GM12891 (cell line): ENCODE measurements at regions not wholly inside any gene's neighbourhood (a gene's known extent, or its start where the extent isn't known, plus 50 kb on each side); places are given as distances from the start of the nearest gene placed in this dataset.
"Not testable (repeated sequence)": the region's sequence is repeated elsewhere in the genome, so short reads cannot be mapped to it uniquely, and the experiment has no call there.

Source experiments
- DNase-seq: peaks from one replicate; pipeline ENCODE4 v3.0.0; 2011; ENCODE audit warnings: low spot score; ENCODE audit not compliant: insufficient read length
- FAIRE-seq: peaks from 2 replicates; lab custom pipeline; 2011; peaks lifted over from hg19 to GRCh38; lab: Jason Lieb, UNC
- PAX5 ChIP-seq: IDR thresholded peaks from 2 replicates; pipeline ENCODE4 v1.6.1; 2011; ENCODE audit warnings: low read length, moderate library complexity, mild to moderate bottlenecking; ENCODE audit not compliant: insufficient read depth, severe bottlenecking
- POLR2A ChIP-seq: IDR thresholded peaks from 2 replicates; pipeline ENCODE4 v1.6.1; 2011; ENCODE audit warnings: low read depth, low read length, control low read depth
- POLR2AphosphoS5 ChIP-seq: IDR thresholded peaks from 2 replicates; pipeline ENCODE4 v1.6.1; 2011; ENCODE audit warnings: low read depth, low read length, control low read depth
- POU2F2 ChIP-seq: IDR thresholded peaks from 2 replicates; pipeline ENCODE4 v1.6.1; 2011; ENCODE audit warnings: low read depth, mild to moderate bottlenecking, control low read depth, low read length, moderate library complexity
- SPI1 ChIP-seq: IDR thresholded peaks from 2 replicates; pipeline ENCODE4 v1.6.1; 2011; ENCODE audit warnings: low read depth, low read length, control low read depth
- TAF1 ChIP-seq: IDR thresholded peaks from 2 replicates; pipeline ENCODE4 v1.6.1; 2011; ENCODE audit warnings: low read depth, low read length, control low read depth

- FAIRE-seq = no peak
- TF ChIP-seq TAF1 = no peak
- no peak for TF ChIP-seq POU2F2
- TF ChIP-seq SPI1 = no peak
- TF ChIP-seq PAX5 = no peak
- no peak for TF ChIP-seq POLR2AphosphoS5
- no peak for TF ChIP-seq POLR2A
Measured at GRCh38 chr3:77707281-77707680, 667.4 kb downstream of the ROBO2 start.

DNA sequence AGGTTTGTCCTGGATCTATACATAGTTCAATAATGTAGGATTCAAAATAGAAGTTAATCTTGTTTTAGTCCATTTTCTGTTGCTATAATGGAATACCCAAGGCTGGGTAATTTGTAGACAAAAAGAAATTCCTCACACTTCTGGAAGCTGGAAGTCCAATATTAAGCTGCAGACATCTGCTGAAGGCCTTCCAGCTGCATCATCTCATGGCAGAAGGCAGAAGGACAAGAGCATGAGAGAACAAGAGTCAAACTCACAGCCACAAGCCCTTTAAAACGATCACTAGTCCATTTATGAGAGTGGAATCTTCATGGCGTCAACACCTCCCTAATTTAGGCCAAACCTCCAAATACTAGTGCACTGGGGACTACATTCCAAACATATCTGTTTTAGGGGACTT is 669.3 kb downstream of the ROBO2 start:
- DNase-seq (no peak), FAIRE-seq (no peak)
- no peak for TF ChIP-seq POLR2AphosphoS5
- TF ChIP-seq TAF1 = no peak
- no peak for TF ChIP-seq SPI1
- TF ChIP-seq POU2F2 = no peak

More at GRCh38 chr3:77707281-77707680, 667.4 kb downstream of the ROBO2 start:
- DNase-seq = no peak

GRCh38 chr3:77718311-77718710 is 678.4 kb downstream of the ROBO2 start:
- no peak for TF ChIP-seq POLR2AphosphoS5
- no peak for TF ChIP-seq TAF1
- no peak for TF ChIP-seq PAX5
- TF ChIP-seq SPI1 = no peak
- no peak for TF ChIP-seq POU2F2
- TF ChIP-seq POLR2A = no peak
- no peak for DNase-seq
- FAIRE-seq = no peak

- DNase-seq (no peak), FAIRE-seq (no peak)
- TF ChIP-seq POLR2AphosphoS5 (no peak), POU2F2 (no peak), SPI1 (no peak), TAF1 (no peak), PAX5 (no peak)
Measured at GRCh38 chr3:77720460-77720971, 680.6 kb downstream of the ROBO2 start.

DNA sequence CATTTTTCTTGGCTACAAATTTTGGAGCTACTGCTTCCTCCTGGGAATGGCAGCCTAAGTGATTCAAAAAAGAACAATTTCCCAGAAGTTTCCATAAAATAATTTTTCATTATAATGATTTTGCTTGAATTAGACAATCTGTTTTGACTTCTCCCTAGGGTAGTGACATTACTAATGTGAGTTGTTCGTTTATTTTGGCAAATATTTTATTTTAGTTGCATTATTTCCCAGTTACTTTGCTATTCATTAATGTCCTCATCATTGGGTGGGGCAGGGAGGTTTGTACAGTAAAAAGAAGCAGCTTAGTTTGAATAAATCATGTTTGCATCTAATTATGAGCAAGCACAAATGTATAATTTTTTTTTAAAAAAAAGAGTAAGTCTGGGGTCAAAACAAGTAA is 686.6 kb downstream of the ROBO2 start:
- DNase-seq (no peak), FAIRE-seq (no peak)
- no peak for TF ChIP-seq PAX5

GRCh38 chr3:77746048-77746447 is 706.1 kb downstream of the ROBO2 start:
- no peak for DNase-seq
- TF ChIP-seq SPI1 = no peak
- TF ChIP-seq PAX5 = no peak
- TF ChIP-seq POLR2A = no peak
- no peak for TF ChIP-seq POU2F2
- no peak for TF ChIP-seq TAF1
- no peak for TF ChIP-seq POLR2AphosphoS5
- FAIRE-seq = no peak

GRCh38 chr3:77746892-77747291 is 707.0 kb downstream of the ROBO2 start:
- FAIRE-seq (no peak), DNase-seq (no peak)
- no peak for TF ChIP-seq POLR2A
- no peak for TF ChIP-seq SPI1
- no peak for TF ChIP-seq TAF1
- no peak for TF ChIP-seq PAX5
- no peak for TF ChIP-seq POLR2AphosphoS5
- no peak for TF ChIP-seq POU2F2

DNA sequence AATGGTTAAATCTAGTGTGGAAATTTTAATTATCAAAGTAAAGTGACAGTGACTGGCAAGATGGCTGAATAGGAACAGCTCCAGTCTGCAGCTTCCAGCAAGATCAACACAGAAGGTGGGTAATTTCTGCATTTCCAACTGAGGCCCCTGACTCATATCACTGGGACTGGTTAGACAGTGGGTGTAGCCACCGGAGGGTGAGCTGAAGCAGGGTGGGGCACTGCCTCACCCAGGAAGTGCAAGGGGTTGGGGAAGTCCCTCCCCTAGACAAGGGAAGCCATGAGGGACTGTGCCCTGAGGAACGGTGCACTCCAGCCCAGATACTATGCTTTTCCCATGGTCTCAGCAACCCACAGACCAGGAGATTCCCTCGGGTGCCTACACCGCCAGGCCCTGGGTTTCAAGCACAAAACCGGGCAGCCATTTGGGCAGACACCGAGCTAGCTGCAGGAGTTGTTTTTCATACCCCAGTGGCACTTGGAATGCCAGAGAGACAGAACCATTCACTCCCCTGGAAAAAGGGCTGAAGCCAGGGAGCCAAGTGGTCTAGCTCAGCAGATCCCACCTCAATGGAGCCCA is 716.6 kb downstream of the ROBO2 start:
- not testable (repeated sequence) for DNase-seq, FAIRE-seq

GRCh38 chr3:77772459-77772858 is 732.6 kb downstream of the ROBO2 start:
- DNase-seq (no peak), FAIRE-seq (no peak)
- TF ChIP-seq SPI1 (no peak), POU2F2 (no peak), PAX5 (no peak), POLR2AphosphoS5 (no peak), TAF1 (no peak), POLR2A (no peak)

DNA sequence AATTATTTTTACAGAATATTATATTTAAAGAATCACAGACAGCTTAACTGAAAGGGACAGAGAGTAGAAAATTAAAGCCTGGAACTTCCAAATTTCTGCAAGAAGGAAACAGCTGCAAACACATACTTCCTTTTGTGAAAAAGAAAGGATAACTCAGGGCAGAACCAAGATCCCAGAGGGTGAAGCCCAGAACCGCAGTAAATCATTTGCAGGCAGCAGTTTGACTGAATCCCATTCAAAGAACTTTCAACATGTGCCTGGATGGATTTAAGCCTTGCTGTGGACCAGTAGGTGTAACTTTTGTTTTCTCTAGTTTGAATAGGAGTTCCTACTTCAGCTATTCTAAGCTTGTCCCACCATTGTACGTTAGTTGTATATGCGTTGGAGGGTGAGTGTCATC is 733.2 kb downstream of the ROBO2 start:
- TF ChIP-seq SPI1 = no peak
- TF ChIP-seq PAX5 = no peak
- TF ChIP-seq POLR2A = no peak
- no peak for TF ChIP-seq POLR2AphosphoS5
- no peak for TF ChIP-seq POU2F2
- no peak for TF ChIP-seq TAF1
- no peak for DNase-seq
- no peak for FAIRE-seq
